Neuronal stem cell (in vitro differentiated cells): ENCODE measurements at regions not wholly inside any gene's neighbourhood (a gene's known extent, or its start where the extent isn't known, plus 50 kb on each side); places are given as distances from the start of the nearest gene placed in this dataset.

Source experiments
- DNase-seq: peaks from one replicate; pipeline ENCODE4 v3.0.0-alpha.2; 2013; ENCODE audit warnings: low spot score
- H2AFZ ChIP-seq: one replicate; pipeline ENCODE4 v1.6.1; 2013; ENCODE audit warnings: mild to moderate bottlenecking, low read length, inconsistent platforms
- H2AK5ac ChIP-seq: 2 replicates; pipeline ENCODE4 v1.6.1; 2013; ENCODE audit warnings: low read depth, mild to moderate bottlenecking, inconsistent platforms, low read length, moderate library complexity, mixed read lengths
- H2BK120ac ChIP-seq: 2 replicates; pipeline ENCODE4 v1.6.1; 2013; ENCODE audit warnings: low read depth, mild to moderate bottlenecking, inconsistent platforms, low read length, moderate library complexity, mixed read lengths
- H2BK12ac ChIP-seq: one replicate; pipeline ENCODE4 v1.6.1; 2013; ENCODE audit warnings: low read length, inconsistent platforms
- H2BK15ac ChIP-seq: 2 replicates; pipeline ENCODE4 v1.6.1; 2013; ENCODE audit warnings: mild to moderate bottlenecking, low read length, inconsistent platforms, mixed read lengths
- H2BK5ac ChIP-seq: one replicate; pipeline ENCODE4 v1.6.1; 2013; ENCODE audit warnings: inconsistent platforms, mild to moderate bottlenecking, low read length, moderate library complexity
- H3K14ac ChIP-seq: one replicate; pipeline ENCODE4 v1.6.1; 2013; ENCODE audit warnings: low read length, inconsistent platforms
- H3K18ac ChIP-seq: 2 replicates; pipeline ENCODE4 v1.6.1; 2013; ENCODE audit warnings: low read length, inconsistent platforms
- H3K23ac ChIP-seq: 2 replicates; pipeline ENCODE4 v1.6.1; 2013; ENCODE audit warnings: low read depth, mild to moderate bottlenecking, mixed read lengths, low read length, inconsistent platforms; ENCODE audit not compliant: poor library complexity
- H3K27ac ChIP-seq: replicated peaks from 3 replicates; pipeline ENCODE4 v1.5.1; 2013; ENCODE audit warnings: low read length, inconsistent platforms
- H3K27me3 ChIP-seq, 3 experiments: 2 replicates each; pipeline ENCODE4 v1.6.1; 2013; ENCODE audit warnings: low read length in 3 of 3, mild to moderate bottlenecking in 2 of 3, inconsistent platforms in 1 of 3, low read depth in 1 of 3, mixed read lengths in 1 of 3, moderate library complexity in 1 of 3; ENCODE audit not compliant: control insufficient read depth in 3 of 3, insufficient read depth in 3 of 3
- H3K36me3 ChIP-seq, 2 donors: replicated peaks in 1 of 2; 2 replicates each; pipeline ENCODE4 v1.6.1; 2013; ENCODE audit warnings: low read length in 2 of 2; ENCODE audit not compliant: control insufficient read depth in 2 of 2, insufficient read depth in 2 of 2
- H3K4ac ChIP-seq: 2 replicates; pipeline ENCODE4 v1.6.1; 2013; ENCODE audit warnings: inconsistent platforms, mild to moderate bottlenecking, low read length, moderate library complexity
- H3K4me1 ChIP-seq, 2 donors: 1 replicate in 1 of 2; 2 replicates in 1 of 2; pipeline ENCODE4 v1.6.1; 2013; ENCODE audit warnings: low read length in 2 of 2, low read depth in 1 of 2; ENCODE audit not compliant: control insufficient read depth in 2 of 2, insufficient read depth in 1 of 2
- H3K4me2 ChIP-seq: one replicate; pipeline ENCODE4 v1.6.1; 2013; ENCODE audit warnings: mild to moderate bottlenecking, low read length, inconsistent platforms; ENCODE audit not compliant: insufficient read depth, poor library complexity, severe bottlenecking
- H3K4me3 ChIP-seq, 2 donors: 2 replicates each; pipeline ENCODE4 v1.5.1; 2013; ENCODE audit warnings: low read length in 2 of 2, mild to moderate bottlenecking in 2 of 2, inconsistent platforms in 1 of 2, moderate library complexity in 1 of 2
- H3K79me1 ChIP-seq: one replicate; pipeline ENCODE4 v1.6.1; 2013; ENCODE audit warnings: low read depth, mild to moderate bottlenecking, inconsistent platforms, low read length, moderate library complexity
- H3K9ac ChIP-seq: one replicate; pipeline ENCODE4 v1.6.1; 2013; ENCODE audit warnings: mild to moderate bottlenecking, low read depth, low read length, inconsistent platforms; ENCODE audit not compliant: poor library complexity
- H3K9me3 ChIP-seq, 2 donors: replicated peaks in 1 of 2; 2 replicates each; pipeline versions ENCODE3 to v1.6.1; 2013; ENCODE audit warnings: low read length in 2 of 2, mild to moderate bottlenecking in 2 of 2, inconsistent platforms in 1 of 2, low read depth in 1 of 2, mixed read lengths in 1 of 2, moderate library complexity in 1 of 2; ENCODE audit not compliant: control insufficient read depth in 2 of 2, insufficient read depth in 1 of 2
- H4K8ac ChIP-seq: one replicate; pipeline ENCODE4 v1.6.1; 2013; ENCODE audit warnings: low read depth, mild to moderate bottlenecking, inconsistent platforms, low read length, moderate library complexity
- H4K91ac ChIP-seq: one replicate; pipeline ENCODE4 v1.6.1; 2013; ENCODE audit warnings: low read length, low read depth, mild to moderate bottlenecking, inconsistent platforms; ENCODE audit not compliant: poor library complexity
- WGBS, 2 donors: extraction: QIAGEN DNeasy Blood & Tissue Kit; methylation state at CpG; one replicate each; pipeline ENCODE4 v1.1.7; 2013; ENCODE audit warnings: missing lambda C conversion rate in 2 of 2, mixed read lengths in 1 of 2; ENCODE audit not compliant: insufficient read length in 2 of 2, insufficient replicate concordance in 1 of 2; ENCODE audit errors: extremely low coverage in 2 of 2; 5-methylcytosine and 5-hydroxymethylcytosine counted together

DNA sequence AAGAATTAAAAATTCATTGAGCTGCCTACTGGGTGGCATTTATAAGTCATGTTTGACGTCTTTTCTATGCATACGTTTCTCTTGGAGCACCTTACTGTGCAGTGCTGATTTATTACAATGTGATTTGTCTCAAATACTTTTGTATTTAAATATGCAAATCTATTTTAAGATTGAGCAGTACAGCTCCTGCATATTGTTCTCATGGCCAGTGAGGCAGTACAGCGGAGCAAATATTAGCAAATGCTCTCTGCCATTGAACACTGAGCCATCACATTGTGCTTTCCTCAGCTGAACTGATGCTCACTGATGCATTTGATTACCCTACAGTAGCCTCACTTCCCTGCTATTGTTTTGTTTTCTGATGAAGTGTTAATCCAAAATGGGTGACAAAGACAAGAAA, 149.6 kb downstream of the HTR1A start:
- Histone ChIP-seq H4K8ac (no peak overlapping the region), H3K4ac (no peak overlapping the region), H2AK5ac (no peak overlapping the region), H3K9ac (no peak overlapping the region), H3K4me3 (no peak overlapping the region), H3K36me3 (no peaks in the 10 kb centered on the region), H2BK12ac (no peak overlapping the region), H3K27me3 (no peaks in the 10 kb centered on the region), H3K18ac (no peak overlapping the region), H3K4me2 (no peak overlapping the region), H3K4me1 (no peaks in the 10 kb centered on the region), H2AFZ (no peak overlapping the region), H3K79me1 (no peaks in the 10 kb centered on the region), H2BK15ac (no peak overlapping the region), H3K14ac (no peak overlapping the region), H3K27ac (no peak overlapping the region), H3K9me3 (no peaks in the 10 kb centered on the region), H2BK120ac (no peak overlapping the region), H3K23ac (no peak overlapping the region), H4K91ac (no peak overlapping the region), H2BK5ac (no peak overlapping the region)
- DNase-seq: no peak
- no CpG with 5 or more reads among the region's 3 CpGs for WGBS, 2 donors

DNA sequence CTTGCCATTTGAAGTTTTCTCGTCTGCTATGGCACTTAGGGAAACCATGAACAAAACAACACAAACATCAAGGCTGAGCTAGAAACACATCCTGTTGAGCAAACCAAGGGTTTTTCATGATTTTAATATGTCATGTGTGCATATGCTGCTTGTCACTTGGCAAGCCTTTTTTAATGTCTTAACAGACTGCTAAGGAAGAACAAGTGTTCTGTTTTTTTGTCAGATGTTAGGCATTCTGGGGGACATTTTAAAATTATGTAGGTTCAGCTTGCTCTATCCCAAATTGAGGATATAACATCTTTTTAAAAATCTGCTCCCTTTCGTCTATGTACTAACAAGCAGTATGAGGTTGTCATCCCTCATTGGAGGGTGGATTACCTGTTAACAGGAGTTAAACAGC, 150.3 kb downstream of the HTR1A start:
- Histone ChIP-seq H2BK5ac (no peak overlapping the region), H3K18ac (no peak overlapping the region), H2BK12ac (no peak overlapping the region), H3K27ac (no peak overlapping the region), H3K4me3 (no peak overlapping the region), H2AFZ (no peak overlapping the region), H4K91ac (no peak overlapping the region), H3K4me1 (no peaks in the 10 kb centered on the region), H3K36me3 (no peaks in the 10 kb centered on the region), H2AK5ac (no peak overlapping the region), H3K14ac (no peak overlapping the region), H3K9ac (no peak overlapping the region), H3K4ac (no peak overlapping the region), H3K9me3 (no peaks in the 10 kb centered on the region), H3K23ac (no peak overlapping the region), H2BK15ac (no peak overlapping the region), H3K4me2 (no peak overlapping the region), H3K27me3 (no peaks in the 10 kb centered on the region), H4K8ac (no peak overlapping the region), H2BK120ac (no peak overlapping the region), H3K79me1 (no peaks in the 10 kb centered on the region)
- WGBS, 2 donors: no CpG with 5 or more reads among the region's 2 CpGs
- no peak for DNase-seq

GRCh38 chr5:63811286-63811685, 151.0 kb downstream of the HTR1A start:
- Histone ChIP-seq H2BK12ac (no peak overlapping the region), H3K9ac (no peak overlapping the region), H4K91ac (no peak overlapping the region), H3K36me3 (no peaks in the 10 kb centered on the region), H2BK5ac (no peak overlapping the region), H2AK5ac (no peak overlapping the region), H3K79me1 (no peaks in the 10 kb centered on the region), H3K14ac (no peak overlapping the region), H3K27ac (no peak overlapping the region), H4K8ac (no peak overlapping the region), H2BK120ac (no peak overlapping the region), H3K4me3 (no peak overlapping the region), H3K9me3 (no peaks in the 10 kb centered on the region), H3K4me1 (no peaks in the 10 kb centered on the region), H3K18ac (no peak overlapping the region), H3K4ac (no peak overlapping the region), H2BK15ac (no peak overlapping the region), H2AFZ (no peak overlapping the region), H3K4me2 (no peak overlapping the region), H3K27me3 (no peaks in the 10 kb centered on the region), H3K23ac (no peak overlapping the region)
- no peak for DNase-seq
- no CpG with 5 or more reads among the region's 2 CpGs for WGBS, 2 donors

GRCh38 chr5:63805151-63805550, 157.1 kb downstream of the HTR1A start:
- Histone ChIP-seq H3K36me3 (no peaks in the 10 kb centered on the region), H3K23ac (no peak overlapping the region)
- whole genome bisulfite sequencing, 2 donors: no CpG with 5 or more reads among the region's 1 CpG

More at GRCh38 chr5:63805151-63805550, 157.1 kb downstream of the HTR1A start:
- Histone ChIP-seq H3K4me2 (no peak overlapping the region), H3K79me1 (no peaks in the 10 kb centered on the region), H3K14ac (no peak overlapping the region), H4K91ac (no peak overlapping the region), H2AFZ (no peak overlapping the region), H2AK5ac (no peak overlapping the region), H2BK120ac (no peak overlapping the region), H3K9me3 (no peaks in the 10 kb centered on the region), H2BK15ac (no peak overlapping the region), H3K4me1 (no peaks in the 10 kb centered on the region), H3K4me3 (no peak overlapping the region), H3K4ac (no peak overlapping the region), H2BK5ac (no peak overlapping the region), H3K27ac (no peak overlapping the region), H4K8ac (no peak overlapping the region), H3K27me3 (no peaks in the 10 kb centered on the region), H3K9ac (no peak overlapping the region), H2BK12ac (no peak overlapping the region), H3K18ac (no peak overlapping the region)
- DNase-seq: no peak
